Breast epithelium (tissue), 4 donors: ENCODE measurements at regions not wholly inside any gene's neighbourhood (a gene's known extent, or its start where the extent isn't known, plus 50 kb on each side); places are given as distances from the start of the nearest gene placed in this dataset.
"Not testable (repeated sequence)": the region's sequence is repeated elsewhere in the genome, so short reads cannot be mapped to it uniquely, and the experiment has no call there.

Experiments
- DNase-seq, 2 donors: peaks; one replicate each; pipeline ENCODE4 v3.0.0-alpha.2; 2019; ENCODE audit warnings: low spot score in 2 of 2
- H3K27ac ChIP-seq, 2 donors: fragments of 200-600 bp; sonication (generic) in 1 of 2; one replicate each; pipeline ENCODE4 v1.5.1; 2016 to 2019; ENCODE audit warnings: mild to moderate bottlenecking in 1 of 2
- H3K27me3 ChIP-seq, 2 donors: fragments of 200-600 bp; sonication (generic) in 1 of 2; one replicate each; pipeline versions ENCODE4 v1.5.1 to v1.6.0; 2017 to 2019; ENCODE audit warnings: control low read depth in 1 of 2, mild to moderate bottlenecking in 1 of 2
- H3K36me3 ChIP-seq: fragments of 200-600 bp; one replicate; pipeline ENCODE4 v1.5.1; 2019
- H3K4me1 ChIP-seq, 2 donors: fragments of 200-600 bp; sonication (generic); one replicate each; pipeline ENCODE4 v1.5.1; 2016 to 2019; ENCODE audit warnings: control low read depth in 1 of 2
- H3K4me3 ChIP-seq, 3 donors: fragments of 200-600 bp; sonication (generic); 1 replicate in 2 of 3; 2 replicates in 1 of 3; pipeline ENCODE4 v1.5.1; 2016 to 2019; ENCODE audit warnings: mild to moderate bottlenecking in 3 of 3, moderate library complexity in 2 of 3
- H3K9me3 ChIP-seq, 2 donors: fragments of 200-600 bp; sonication (generic) in 1 of 2; one replicate each; pipeline ENCODE4 v1.5.1; 2016 to 2019; ENCODE audit warnings: control low read depth in 1 of 2
- CTCF ChIP-seq, 3 donors: fragments of 450-650 bp; IDR thresholded peaks; one replicate each; pipeline ENCODE4 v1.5.1; 2016 to 2017; ENCODE audit warnings: antibody characterized with exemption in 3 of 3, mild to moderate bottlenecking in 3 of 3, moderate library complexity in 3 of 3
- POLR2A ChIP-seq: fragments of 450-650 bp; IDR thresholded peaks from one replicate; pipeline ENCODE4 v1.6.1; 2016; ENCODE audit warnings: antibody characterized with exemption, mild to moderate bottlenecking, moderate library complexity
- POLR2AphosphoS5 ChIP-seq, 3 donors: sonication (generic); formaldehyde crosslinking; IDR thresholded peaks; one replicate each; pipeline ENCODE4 v1.6.1; 2017; ENCODE audit warnings: antibody characterized with exemption in 3 of 3
- intact Hi-C: fragments of 100-400 bp; cut with DNase I; formaldehyde crosslinking; loops from one replicate; pipeline ENCODE4 v1.15.1; 2023; ENCODE audit warnings: low total_unique reads

- H3K27me3 ChIP-seq, result peaks cover 0 to 54% of the 10 kb centered on the region in 2 donors
These were observed 82.3 kb downstream of the GPX5 start for GRCh38 chr6:28607990-28608389.

DNA sequence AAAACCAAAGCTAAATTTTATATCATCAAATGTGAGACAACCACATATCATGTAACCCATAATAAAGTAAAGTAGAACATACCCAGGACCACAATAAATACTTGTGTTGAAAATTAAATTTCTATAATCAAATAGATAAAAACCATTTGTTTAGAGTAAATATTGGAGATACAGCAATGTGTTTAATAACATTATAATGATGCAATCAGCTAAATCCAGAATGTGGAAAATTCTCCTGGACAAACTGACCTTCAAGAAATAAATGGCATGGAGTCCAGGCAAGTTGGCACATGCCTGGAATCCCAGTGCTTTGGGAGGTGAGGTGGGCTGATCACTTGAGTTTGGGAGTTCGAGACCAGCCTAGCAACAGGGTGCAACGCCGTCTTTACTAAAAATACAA lies 84.0 kb downstream of the GPX5 start:
- no peak for DNase-seq

More at GRCh38 chr6:28607990-28608389, 82.3 kb downstream of the GPX5 start:
- no peaks in the 10 kb centered on the region for H3K4me1 ChIP-seq
- H3K27ac ChIP-seq, result no peak overlapping the region
- no peak for DNase-seq
- no peaks in the 10 kb centered on the region for H3K9me3 ChIP-seq
- no peak overlapping the region for H3K4me3 ChIP-seq
- intact Hi-C loops, result no loop called here
- no peak for TF ChIP-seq CTCF (IDR thresholded peaks at IDR 0.05)
- no peak for TF ChIP-seq POLR2A
- no peak for TF ChIP-seq POLR2AphosphoS5 (IDR thresholded peaks at IDR 0.05)
- no peaks in the 10 kb centered on the region for H3K36me3 ChIP-seq

GRCh38 chr6:28615616-28615954 lies 89.9 kb downstream of the GPX5 start:
- no peak overlapping the region for H3K27ac ChIP-seq
- H3K4me1 ChIP-seq, result no peaks in the 10 kb centered on the region
- TF ChIP-seq POLR2AphosphoS5 (IDR thresholded peaks at IDR 0.05), result no peak
- TF ChIP-seq POLR2A, result no peak
- no peak for TF ChIP-seq CTCF (IDR thresholded peaks at IDR 0.05)
- H3K4me3 ChIP-seq, result no peak overlapping the region
- peaks cover 0 to 7% of the 10 kb centered on the region in 2 donors for H3K9me3 ChIP-seq
- H3K27me3 ChIP-seq, result peaks cover 0 to 61% of the 10 kb centered on the region in 2 donors
- DNase-seq, result no peak
- no peaks in the 10 kb centered on the region for H3K36me3 ChIP-seq
- intact Hi-C loops, result no loop called here

More for the DNA sequence above, 84.0 kb downstream of the GPX5 start:
- no peaks in the 10 kb centered on the region for H3K4me1 ChIP-seq
- intact Hi-C loops, result no loop called here
- H3K36me3 ChIP-seq, result no peaks in the 10 kb centered on the region
- no peak overlapping the region for H3K27ac ChIP-seq
- peaks cover 0 to 57% of the 10 kb centered on the region in 2 donors for H3K27me3 ChIP-seq
- no peaks in the 10 kb centered on the region for H3K9me3 ChIP-seq
- no peak overlapping the region for H3K4me3 ChIP-seq
- TF ChIP-seq POLR2A (no peak), CTCF (IDR thresholded peaks at IDR 0.05) (no peak), POLR2AphosphoS5 (IDR thresholded peaks at IDR 0.05) (no peak)

- no peaks in the 10 kb centered on the region for H3K36me3 ChIP-seq
- H3K9me3 ChIP-seq, result peaks cover 0 to 7% of the 10 kb centered on the region in 2 donors
- peaks cover 0 to 59% of the 10 kb centered on the region in 2 donors for H3K27me3 ChIP-seq
- no peak for TF ChIP-seq POLR2A
- TF ChIP-seq CTCF (IDR thresholded peaks at IDR 0.05), result no peak
- no peak for TF ChIP-seq POLR2AphosphoS5 (IDR thresholded peaks at IDR 0.05)
- no peaks in the 10 kb centered on the region for H3K4me1 ChIP-seq
- intact Hi-C loops, result no loop called here
- no peak overlapping the region for H3K27ac ChIP-seq
- no peak overlapping the region for H3K4me3 ChIP-seq
- no peak for DNase-seq
These were observed 90.5 kb downstream of the GPX5 start for GRCh38 chr6:28615955-28616747.

GRCh38 chr6:28618898-28619555 lies 93.3 kb downstream of the GPX5 start:
- Histone ChIP-seq H3K27ac (no peak overlapping the region), H3K4me1 (no peaks in the 10 kb centered on the region), H3K4me3 (no peak overlapping the region), H3K36me3 (no peaks in the 10 kb centered on the region), H3K9me3 (peaks cover 3 to 7% of the 10 kb centered on the region in 2 donors), H3K27me3 (peaks cover 0 to 59% of the 10 kb centered on the region in 2 donors)
- TF ChIP-seq POLR2A, result no peak
- TF ChIP-seq POLR2AphosphoS5 (IDR thresholded peaks at IDR 0.05), result no peak
- no peak for TF ChIP-seq CTCF (IDR thresholded peaks at IDR 0.05)
- DNase-seq, result no peak
- intact Hi-C loops, result no loop called here

DNA sequence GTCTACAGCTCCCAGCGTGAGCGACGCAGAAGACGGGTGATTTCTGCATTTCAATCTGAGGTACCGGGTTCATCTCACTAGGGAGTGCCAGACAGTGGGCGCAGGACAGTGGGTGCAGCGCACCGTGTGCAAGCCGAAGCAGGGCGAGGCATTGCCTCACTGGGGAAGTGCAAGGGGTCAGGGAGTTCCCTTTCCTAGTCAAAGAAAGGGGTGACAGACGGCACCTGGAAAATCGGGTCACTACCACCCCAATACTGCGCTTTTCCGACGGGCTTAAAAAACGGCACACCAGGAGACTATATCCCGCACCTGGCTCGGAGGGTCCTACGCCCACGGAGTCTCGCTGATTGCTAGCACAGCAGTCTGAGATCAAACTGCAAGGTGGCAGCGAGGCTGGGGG lies 95.6 kb downstream of the GPX5 start:
- H3K4me3 ChIP-seq, DNase-seq, intact Hi-C loops, H3K36me3 ChIP-seq, H3K9me3 ChIP-seq, H3K27ac ChIP-seq, H3K4me1 ChIP-seq: not testable (repeated sequence)
- H3K27me3 ChIP-seq, result peaks cover 0 to 41% of the 10 kb centered on the region in 2 donors

DNA sequence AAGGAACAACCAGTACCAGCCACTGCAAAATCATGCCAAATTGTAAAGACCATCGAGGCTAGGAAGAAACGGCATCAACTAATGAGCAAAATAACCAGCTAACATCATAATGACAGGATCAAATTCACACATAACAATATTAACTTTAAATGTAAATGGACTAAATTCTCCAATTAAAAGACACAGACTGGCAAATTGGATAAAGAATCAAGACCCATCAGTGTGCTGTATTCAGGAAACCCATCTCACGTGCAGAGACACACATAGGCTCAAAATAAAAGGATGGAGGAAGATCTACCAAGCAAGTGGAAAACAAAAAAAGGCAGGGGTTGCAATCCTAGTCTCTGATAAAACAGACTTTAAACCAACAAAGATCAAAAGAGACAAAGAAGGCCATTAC lies 97.6 kb downstream of the GPX5 start:
- H3K4me3 ChIP-seq, DNase-seq, H3K36me3 ChIP-seq, H3K9me3 ChIP-seq, H3K4me1 ChIP-seq, H3K27ac ChIP-seq, intact Hi-C loops: not testable (repeated sequence)
- H3K27me3 ChIP-seq, result peaks cover 0 to 22% of the 10 kb centered on the region in 2 donors
